ENCODE measurements at regions not wholly inside any gene's neighbourhood (a gene's known extent, or its start where the extent isn't known, plus 50 kb on each side); places are given as distances from the start of the nearest gene placed in this dataset.
A peak's percentile ranks its signal among the peaks of the same experiment; 100 is the strongest.

DNA sequence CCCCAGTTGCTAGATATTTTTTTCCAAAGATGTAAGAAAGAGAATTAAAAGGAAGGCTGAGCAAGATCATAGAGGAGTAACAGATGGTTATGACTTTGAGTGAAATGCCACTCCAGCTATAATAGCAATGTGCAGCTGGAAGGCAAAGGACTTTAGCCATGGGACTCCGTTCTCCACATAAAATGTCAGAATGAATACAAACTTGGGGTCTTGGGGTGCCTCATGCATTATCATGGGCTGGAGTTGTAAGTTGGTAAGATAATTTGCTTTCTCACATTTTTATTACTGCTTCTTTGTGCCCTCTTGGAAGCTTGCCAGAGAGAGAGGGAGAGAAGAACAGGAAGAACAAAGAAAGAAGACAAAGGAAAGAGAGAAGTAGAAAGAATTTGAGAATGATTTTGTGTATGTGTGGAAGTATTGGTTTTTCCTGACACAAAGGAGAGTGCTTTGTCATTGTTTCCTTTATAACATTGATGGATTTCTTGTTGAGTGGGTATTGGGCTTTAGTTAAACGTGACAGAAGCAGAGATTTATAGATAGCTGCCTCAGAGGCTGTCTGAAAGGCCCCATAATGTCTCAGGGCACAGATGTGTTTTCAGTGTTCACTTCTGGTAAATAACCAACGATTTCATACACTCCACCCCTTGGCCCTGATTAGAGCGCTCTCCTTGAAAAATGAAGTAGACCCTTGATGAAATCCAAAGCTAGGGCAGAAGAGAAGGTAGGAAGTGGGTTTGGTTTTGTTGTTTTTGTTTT, 715.3 kb downstream of the NR2F2 start:
- H3K4me3 ChIP-seq = no peak overlapping the region
- 0 to 33% (median 24%) methylated on average over 1 to 4 of the region's 4 CpGs for WGBS, 10 experiments
- H3K4me1 ChIP-seq (replicated peaks in 1 of 2) = peaks cover 13 to 19% of the 10 kb centered on the region in 2 donors
- in situ Hi-C loops (cut with MboI; ENCODE audit: low pct_unique_long_range_greater_than_20kb in 2 of 9, low sequenced_read_pairs in 9 of 9, unreplicated experiment in 9 of 9) = no loop called here
- ATAC-seq (replicated peaks in 6 of 8) = peak in 5 of 8 experiments; percentile 95 to 97 (median 96)
- H3K27ac ChIP-seq = peak overlapping the region; percentile 2 to 55

DNA sequence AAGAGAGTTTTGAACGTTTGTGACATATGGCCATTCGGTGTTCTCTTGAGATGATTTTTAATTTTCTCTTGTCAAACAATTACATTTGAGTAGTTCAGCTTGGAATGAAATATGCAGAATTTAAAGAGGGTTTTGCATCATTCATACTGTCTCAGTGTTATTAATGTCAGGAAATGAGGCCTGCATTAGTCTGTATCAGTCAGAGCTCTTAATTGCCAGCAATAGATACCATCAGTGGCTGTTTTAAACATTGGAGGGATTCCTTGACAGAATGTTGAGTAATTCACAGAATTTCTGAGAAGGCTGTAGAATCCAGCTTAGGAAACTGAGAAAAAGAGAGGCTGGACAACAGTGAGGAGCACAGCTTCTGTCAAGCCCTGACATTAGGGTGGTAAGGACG, 722.0 kb downstream of the NR2F2 start:
- H3K4me3 ChIP-seq = no peak overlapping the region
- WGBS, 10 experiments = 0 to 88% (median 68%) methylated on average over 1 to 3 of the region's 3 CpGs
- peak in 6 of 8 experiments; percentile 30 to 68 (median 38) for ATAC-seq (replicated peaks in 6 of 8)
- H3K4me1 ChIP-seq (replicated peaks in 1 of 2) = no peaks in the 10 kb centered on the region
- H3K27ac ChIP-seq = no peak overlapping the region
- in situ Hi-C loops (cut with MboI; ENCODE audit: low pct_unique_long_range_greater_than_20kb in 2 of 9, low sequenced_read_pairs in 9 of 9, unreplicated experiment in 9 of 9) = no loop called here

DNA sequence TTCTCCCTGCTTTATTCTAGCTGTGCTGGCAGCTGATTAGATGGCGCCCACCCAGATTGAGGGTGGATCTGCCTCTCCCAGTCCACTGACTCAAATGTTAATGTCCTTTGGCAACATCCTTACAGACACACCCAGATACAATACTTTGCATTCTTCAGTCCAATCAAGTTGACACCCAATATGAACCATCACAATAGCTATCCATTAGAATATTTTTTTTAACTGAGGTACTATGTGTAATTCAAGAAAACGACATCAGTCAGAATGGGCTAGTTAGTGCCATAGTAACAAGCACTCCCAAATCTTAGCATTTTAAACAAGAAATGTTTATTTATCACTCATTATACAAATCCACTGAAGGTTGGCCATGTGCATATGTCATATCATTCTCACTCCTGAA, 723.1 kb downstream of the NR2F2 start:
- H3K27ac ChIP-seq = no peak overlapping the region
- 0 to 100% (median 69%) methylated on average over 1 to 2 of the region's 2 CpGs; no CpG with 5 or more reads in 5 of the 10 experiments for WGBS, 10 experiments
- no peaks in the 10 kb centered on the region for H3K4me1 ChIP-seq (replicated peaks in 1 of 2)
- in situ Hi-C loops (cut with MboI; ENCODE audit: low pct_unique_long_range_greater_than_20kb in 2 of 9, low sequenced_read_pairs in 9 of 9, unreplicated experiment in 9 of 9) = no loop called here
- peak in 2 of 8 experiments; percentile 64 to 76 for ATAC-seq (replicated peaks in 6 of 8)
- H3K4me3 ChIP-seq = no peak overlapping the region

DNA sequence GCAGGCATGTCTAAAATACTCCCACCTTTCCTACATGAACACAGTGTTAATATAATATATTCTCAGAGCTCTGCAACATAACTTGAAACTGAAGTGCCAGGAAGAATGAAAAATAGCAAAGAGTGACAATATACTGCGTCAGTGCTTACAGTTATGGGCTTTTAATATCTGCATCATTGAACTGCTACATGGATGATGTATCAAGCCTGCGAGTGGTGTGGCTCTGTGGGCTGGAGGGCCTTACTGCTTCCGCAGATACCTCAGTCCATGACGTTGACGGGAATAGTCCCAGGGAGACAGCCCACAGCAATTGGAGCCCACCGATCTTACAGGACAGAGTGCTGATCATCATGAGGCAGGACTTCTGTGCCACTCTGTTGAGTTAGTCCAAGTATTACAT, 727.0 kb downstream of the NR2F2 start:
- in situ Hi-C loops (cut with MboI; ENCODE audit: low pct_unique_long_range_greater_than_20kb in 2 of 9, low sequenced_read_pairs in 9 of 9, unreplicated experiment in 9 of 9) = no loop called here
- Histone ChIP-seq H3K4me3 (no peak overlapping the region), H3K27ac (no peak overlapping the region), H3K4me1 (replicated peaks in 1 of 2) (peaks cover 0 to 3% of the 10 kb centered on the region in 2 donors)
- ATAC-seq (replicated peaks in 6 of 8) = peak in 5 of 8 experiments; percentile 38 to 75 (median 57)
- WGBS, 10 experiments = 7 to 100% (median 77%) methylated on average over 1 to 5 of the region's 6 CpGs; no CpG with 5 or more reads in 3 of the 10 experiments

DNA sequence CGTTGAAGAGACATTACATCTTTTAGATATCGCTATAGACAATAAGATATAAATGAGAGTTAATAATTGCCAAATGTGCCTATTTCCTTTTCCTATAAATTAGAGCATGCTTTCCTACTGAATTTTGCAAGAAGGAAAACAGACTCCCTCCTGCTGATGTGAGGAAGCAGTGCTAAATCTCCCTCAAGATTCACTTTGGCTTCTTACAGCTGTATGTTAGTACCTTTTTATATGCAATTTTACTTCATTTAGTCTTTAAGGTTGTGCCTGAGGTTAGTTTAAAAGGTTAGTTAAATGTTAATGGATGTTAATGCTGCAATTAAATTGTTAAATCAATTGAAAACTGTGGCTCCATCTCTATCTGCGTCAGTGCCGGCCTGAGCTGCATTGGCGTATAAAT, 728.8 kb downstream of the NR2F2 start:
- ATAC-seq (replicated peaks in 6 of 8) = peak in 1 of 8 experiments; percentile 56
- Histone ChIP-seq H3K4me1 (replicated peaks in 1 of 2) (peaks cover 0 to 3% of the 10 kb centered on the region in 2 donors), H3K27ac (no peak overlapping the region), H3K4me3 (no peak overlapping the region)
- 6 to 100% (median 56%) methylated on average over 2 to 5 of the region's 5 CpGs for WGBS, 10 experiments
- in situ Hi-C loops (cut with MboI; ENCODE audit: low pct_unique_long_range_greater_than_20kb in 2 of 9, low sequenced_read_pairs in 9 of 9, unreplicated experiment in 9 of 9) = no loop called here

DNA sequence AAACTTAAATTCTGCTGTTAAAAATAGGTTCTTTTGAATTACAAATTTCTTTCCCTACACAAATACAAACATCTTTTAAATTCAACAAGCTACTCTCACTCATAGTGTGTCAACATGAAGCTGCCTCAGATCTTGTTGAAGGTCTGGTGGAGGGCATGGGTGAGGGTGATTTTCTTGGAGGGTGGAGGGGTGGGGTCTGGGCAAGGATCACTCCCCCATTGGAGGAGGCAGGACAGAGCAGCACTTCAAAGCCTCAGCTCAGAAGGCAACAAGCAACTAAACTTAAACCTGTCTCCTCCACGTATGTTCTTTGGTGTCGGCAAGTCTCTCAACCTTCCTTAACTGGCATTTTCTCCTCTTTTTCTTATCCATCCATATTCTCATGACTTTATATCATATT, 730.9 kb downstream of the NR2F2 start:
- no peak overlapping the region for H3K27ac ChIP-seq
- in situ Hi-C loops (cut with MboI; ENCODE audit: low pct_unique_long_range_greater_than_20kb in 2 of 9, low sequenced_read_pairs in 9 of 9, unreplicated experiment in 9 of 9) = no loop called here
- no peak overlapping the region for H3K4me3 ChIP-seq
- ATAC-seq (replicated peaks in 6 of 8) = no peak
- WGBS, 10 experiments = 0 to 88% (median 20%) methylated on average over 1 to 2 of the region's 2 CpGs; no CpG with 5 or more reads in 3 of the 10 experiments
- H3K4me1 ChIP-seq (replicated peaks in 1 of 2) = peaks cover 0 to 3% of the 10 kb centered on the region in 2 donors

DNA sequence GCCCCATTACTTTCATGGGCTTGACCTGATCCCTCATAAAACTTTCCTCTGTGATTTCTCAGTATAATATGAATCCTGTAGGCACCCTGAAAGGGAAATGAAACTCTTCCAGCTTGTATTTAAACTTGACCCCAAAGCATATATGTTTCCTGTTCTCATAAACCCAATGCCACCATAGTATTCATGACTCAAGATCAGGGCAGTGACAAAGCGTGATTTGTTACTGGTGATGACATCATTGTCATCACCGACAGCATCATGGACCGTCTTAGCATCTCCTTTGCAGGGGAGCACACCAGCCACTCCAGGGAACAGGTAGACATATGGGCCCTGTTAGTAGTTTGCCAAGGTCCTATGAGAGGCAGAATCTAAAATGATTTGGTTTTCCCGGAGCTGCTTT, 741.2 kb downstream of the NR2F2 start:
- in situ Hi-C loops (cut with MboI; ENCODE audit: low pct_unique_long_range_greater_than_20kb in 2 of 9, low sequenced_read_pairs in 9 of 9, unreplicated experiment in 9 of 9) = no loop called here
- Histone ChIP-seq H3K27ac (no peak overlapping the region), H3K4me3 (no peak overlapping the region), H3K4me1 (replicated peaks in 1 of 2) (peaks cover 0 to 2% of the 10 kb centered on the region in 2 donors)
- peak in 3 of 8 experiments; percentile 26 to 72 (median 69) for ATAC-seq (replicated peaks in 6 of 8)
- 0 to 100% (median 80%) methylated on average over 1 to 4 of the region's 4 CpGs; no CpG with 5 or more reads in 1 of the 10 experiments for WGBS, 10 experiments

DNA sequence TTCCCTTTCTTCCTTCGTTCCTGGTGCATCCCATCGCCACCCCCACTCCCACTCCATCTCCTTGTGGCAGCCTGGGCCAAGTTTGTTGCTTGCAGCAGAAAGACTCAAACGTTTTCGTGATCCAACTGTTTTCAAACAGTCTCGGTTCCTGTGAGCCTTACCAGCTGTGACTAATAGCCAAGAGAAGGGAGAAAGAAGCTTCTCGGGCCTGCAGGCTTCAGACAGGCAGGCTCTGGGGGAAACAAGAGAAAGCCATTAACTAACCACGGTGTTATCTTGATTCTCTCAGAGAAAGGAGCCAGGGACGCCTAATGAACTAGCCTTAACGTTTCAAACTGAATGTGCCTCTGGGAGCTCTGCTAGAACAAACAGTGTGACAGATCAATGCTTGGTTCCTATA, 742.0 kb downstream of the NR2F2 start:
- H3K27ac ChIP-seq = peak overlapping the region in 1 of 2 donors; percentile 28
- no peak overlapping the region for H3K4me3 ChIP-seq
- WGBS, 10 experiments = 0 to 70% (median 30%) methylated on average over 1 to 7 of the region's 9 CpGs
- peak in 3 of 8 experiments; percentile 18 to 39 (median 32) for ATAC-seq (replicated peaks in 6 of 8)
- in situ Hi-C loops (cut with MboI; ENCODE audit: low pct_unique_long_range_greater_than_20kb in 2 of 9, low sequenced_read_pairs in 9 of 9, unreplicated experiment in 9 of 9) = no loop called here
- H3K4me1 ChIP-seq (replicated peaks in 1 of 2) = peaks cover 0 to 2% of the 10 kb centered on the region in 2 donors

DNA sequence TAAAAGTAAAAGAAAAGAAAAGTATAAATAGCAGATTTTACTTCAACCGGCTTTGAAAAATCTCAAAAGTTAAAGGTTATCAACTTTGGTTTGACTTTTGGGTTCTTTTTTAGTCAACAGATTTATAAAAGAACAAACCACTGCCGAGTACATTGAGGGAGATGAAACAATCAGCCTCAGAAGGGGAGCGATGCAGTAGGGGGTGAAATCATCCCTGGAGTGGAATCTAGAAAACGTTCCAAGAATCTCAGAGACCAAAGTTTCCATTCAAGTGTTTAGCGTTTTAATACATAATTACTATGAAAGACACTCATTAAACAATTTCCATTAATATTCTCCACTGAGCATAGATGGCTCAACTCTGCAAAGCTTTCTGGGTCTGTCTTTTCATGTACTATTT, 745.5 kb downstream of the NR2F2 start:
- H3K27ac ChIP-seq = no peak overlapping the region
- in situ Hi-C loops (cut with MboI; ENCODE audit: low pct_unique_long_range_greater_than_20kb in 2 of 9, low sequenced_read_pairs in 9 of 9, unreplicated experiment in 9 of 9) = no loop called here
- H3K4me3 ChIP-seq = no peak overlapping the region
- ATAC-seq (replicated peaks in 6 of 8) = no peak
- H3K4me1 ChIP-seq (replicated peaks in 1 of 2) = peaks cover 0 to 4% of the 10 kb centered on the region in 2 donors
- 3 to 95% (median 78%) methylated on average over 1 to 5 of the region's 5 CpGs for WGBS, 10 experiments

DNA sequence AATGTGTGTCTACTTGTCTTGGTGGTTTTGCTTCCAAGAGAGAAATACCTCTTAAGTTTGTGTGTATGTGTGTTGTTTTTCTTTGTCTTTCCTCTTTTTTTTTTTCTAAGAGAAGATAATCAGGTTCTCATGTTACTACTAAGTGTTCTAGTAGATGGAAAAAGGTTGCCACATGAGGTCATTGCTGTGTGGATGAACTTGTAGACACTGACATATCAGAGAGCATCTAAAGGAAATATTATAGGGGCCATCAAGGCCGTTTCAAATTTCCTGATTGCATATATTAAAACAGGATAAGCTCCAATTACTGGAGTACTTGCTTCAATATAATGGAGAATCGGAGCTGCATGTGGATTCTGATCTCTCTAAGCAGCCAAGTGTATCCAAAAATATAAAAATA, 747.5 kb downstream of the NR2F2 start:
- peaks cover 0 to 2% of the 10 kb centered on the region in 2 donors for H3K4me1 ChIP-seq (replicated peaks in 1 of 2)
- 0 to 100% (median 44%) methylated on average over 1 to 2 of the region's 2 CpGs for WGBS, 10 experiments
- no peak overlapping the region for H3K27ac ChIP-seq
- in situ Hi-C loops (cut with MboI; ENCODE audit: low pct_unique_long_range_greater_than_20kb in 2 of 9, low sequenced_read_pairs in 9 of 9, unreplicated experiment in 9 of 9) = no loop called here
- no peak for ATAC-seq (replicated peaks in 6 of 8)
- no peak overlapping the region for H3K4me3 ChIP-seq

DNA sequence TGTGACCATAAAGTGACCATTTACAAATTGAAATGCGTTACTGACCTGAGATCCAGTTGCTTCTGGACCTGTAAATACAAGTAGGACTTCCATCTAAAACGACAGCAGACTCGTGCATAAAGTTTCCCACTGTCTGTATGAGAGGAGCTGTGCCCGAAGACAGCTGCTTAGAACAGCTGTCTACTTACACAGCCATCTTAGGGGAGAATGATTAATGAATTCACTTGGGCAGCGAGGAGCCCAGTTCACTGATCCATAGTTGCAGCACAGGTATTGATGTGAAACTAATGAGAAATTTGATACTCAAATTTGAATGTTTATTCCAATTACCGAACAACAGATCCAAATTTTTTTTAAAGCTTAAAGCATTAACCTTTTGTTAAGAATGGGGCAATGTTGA, 748.1 kb downstream of the NR2F2 start:
- in situ Hi-C loops (cut with MboI; ENCODE audit: low pct_unique_long_range_greater_than_20kb in 2 of 9, low sequenced_read_pairs in 9 of 9, unreplicated experiment in 9 of 9) = no loop called here
- peaks cover 0 to 2% of the 10 kb centered on the region in 2 donors for H3K4me1 ChIP-seq (replicated peaks in 1 of 2)
- WGBS, 10 experiments = 0 to 100% (median 33%) methylated on average over 1 to 6 of the region's 6 CpGs; no CpG with 5 or more reads in 1 of the 10 experiments

DNA sequence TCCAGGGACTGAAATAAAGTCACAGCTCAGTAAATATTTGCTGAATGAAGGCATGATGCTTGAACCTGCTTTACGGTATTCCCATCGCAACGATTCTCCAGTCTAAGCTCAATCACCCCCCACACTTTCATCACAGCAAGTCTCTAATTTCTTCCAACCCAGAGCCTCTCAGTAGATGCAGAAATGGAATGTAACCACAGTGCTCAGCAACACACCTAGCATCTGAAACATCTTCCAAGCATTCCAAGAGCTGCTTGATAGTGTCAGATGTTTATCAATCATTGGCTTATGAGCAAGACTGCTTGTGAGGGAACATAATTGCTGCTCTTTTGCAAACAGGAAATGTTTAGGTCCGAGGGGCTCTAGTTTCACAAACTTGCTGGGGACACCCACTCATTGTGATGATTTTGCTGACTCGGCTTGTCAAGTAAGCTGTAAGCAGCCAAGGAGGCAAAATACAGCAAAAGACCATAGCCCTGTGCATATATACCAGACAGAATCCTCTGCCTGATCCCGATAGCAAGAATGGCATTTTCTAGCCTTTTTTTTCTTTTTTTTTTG, 751.2 kb downstream of the NR2F2 start:
- WGBS, 10 experiments = 20 to 94% (median 80%) methylated on average over 2 to 6 of the region's 6 CpGs; no CpG with 5 or more reads in 1 of the 10 experiments
- in situ Hi-C loops (cut with MboI; ENCODE audit: low pct_unique_long_range_greater_than_20kb in 2 of 9, low sequenced_read_pairs in 9 of 9, unreplicated experiment in 9 of 9) = no loop called here
- H3K4me3 ChIP-seq = no peak overlapping the region
- no peak overlapping the region for H3K27ac ChIP-seq
- ATAC-seq (replicated peaks in 6 of 8) = no peak
- peaks cover 7 to 14% of the 10 kb centered on the region in 2 donors for H3K4me1 ChIP-seq (replicated peaks in 1 of 2)

More for the DNA sequence above, 748.1 kb downstream of the NR2F2 start:
- Histone ChIP-seq H3K27ac (no peak overlapping the region), H3K4me3 (no peak overlapping the region)
- no peak for ATAC-seq (replicated peaks in 6 of 8)

DNA sequence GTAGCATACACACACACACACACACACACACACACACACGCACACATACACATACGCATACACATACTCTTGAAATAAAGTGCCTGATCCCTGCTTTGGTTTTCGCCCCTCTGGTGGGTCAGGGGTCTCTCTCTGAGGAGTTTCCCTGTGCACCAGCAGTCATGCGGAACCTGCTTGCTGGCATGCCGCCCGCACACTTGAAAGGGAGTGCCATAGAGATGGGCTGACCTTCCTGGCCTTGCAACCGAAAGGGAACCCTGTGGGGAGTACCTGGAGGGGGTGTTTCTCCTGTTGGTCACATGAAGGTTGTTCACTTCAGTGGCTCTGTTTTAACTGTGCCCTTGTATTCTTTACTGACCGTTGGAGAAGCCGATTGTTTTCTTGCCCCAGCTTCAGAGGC, 752.3 kb downstream of the NR2F2 start:
- in situ Hi-C loops (cut with MboI; ENCODE audit: low pct_unique_long_range_greater_than_20kb in 2 of 9, low sequenced_read_pairs in 9 of 9, unreplicated experiment in 9 of 9) = no loop called here
- peaks cover 7 to 24% of the 10 kb centered on the region in 2 donors for H3K4me1 ChIP-seq (replicated peaks in 1 of 2)
- H3K27ac ChIP-seq = no peak overlapping the region
- no peak overlapping the region for H3K4me3 ChIP-seq
- WGBS, 10 experiments = 0 to 100% (median 59%) methylated on average over 1 to 8 of the region's 9 CpGs; no CpG with 5 or more reads in 2 of the 10 experiments
- ATAC-seq (replicated peaks in 6 of 8) = no peak

Measured in motor neuron (in vitro differentiated cells).